Neural progenitor cell (in vitro differentiated cells): ENCODE measurements at regions not wholly inside any gene's neighbourhood (a gene's known extent, or its start where the extent isn't known, plus 50 kb on each side); places are given as distances from the start of the nearest gene placed in this dataset.

Experiments used
- CTCF ChIP-seq: fragments of 200-600 bp; sonication (generic); IDR thresholded peaks from 2 replicates; pipeline ENCODE4 v1.5.1; 2017; ENCODE audit warnings: antibody characterized with exemption, mild to moderate bottlenecking
- EZH2 ChIP-seq: fragments of 200-600 bp; sonication (generic); IDR thresholded peaks from 2 replicates; pipeline ENCODE4 v1.6.1; 2017; ENCODE audit warnings: antibody characterized with exemption, mild to moderate bottlenecking, moderate library complexity

- no peak for TF ChIP-seq CTCF
- no peak for TF ChIP-seq EZH2
These were observed 308.1 kb downstream of the TCERG1L start for GRCh38 chr10:131003455-131003854.
